Endothelial cell (in vitro differentiated cells): ENCODE measurements at regions not wholly inside any gene's neighbourhood (a gene's known extent, or its start where the extent isn't known, plus 50 kb on each side); places are given as distances from the start of the nearest gene placed in this dataset.

Source experiments
- DNase-seq: peaks from one replicate; pipeline ENCODE4 v3.0.0; 2021; ENCODE audit warnings: low spot score
- H3K27ac Mint-ChIP-seq: one replicate; pipeline ENCODE4 v1.8.0; 2021; ENCODE audit warnings: mixed read lengths, inconsistent platforms; ENCODE audit not compliant: unreplicated experiment
- H3K27me3 Mint-ChIP-seq: one replicate; pipeline ENCODE4 v1.8.0; 2021; ENCODE audit warnings: mild to moderate bottlenecking, moderate library complexity, mixed read lengths, inconsistent platforms; ENCODE audit not compliant: unreplicated experiment
- H3K36me3 Mint-ChIP-seq: one replicate; pipeline ENCODE4 v1.8.0; 2021; ENCODE audit warnings: mild to moderate bottlenecking, low read depth, mixed read lengths, inconsistent platforms; ENCODE audit not compliant: unreplicated experiment
- H3K4me1 Mint-ChIP-seq: one replicate; pipeline ENCODE4 v1.8.0; 2021; ENCODE audit warnings: mild to moderate bottlenecking, mixed read lengths, inconsistent platforms; ENCODE audit not compliant: unreplicated experiment
- H3K4me3 Mint-ChIP-seq: one replicate; pipeline ENCODE4 v1.8.0; 2021; ENCODE audit warnings: mild to moderate bottlenecking, mixed read lengths, inconsistent platforms; ENCODE audit not compliant: unreplicated experiment
- H3K9me3 Mint-ChIP-seq: one replicate; pipeline ENCODE4 v1.8.0; 2021; ENCODE audit warnings: mixed read lengths, inconsistent platforms; ENCODE audit not compliant: unreplicated experiment
- CTCF ChIP-seq: fragments of 200-600 bp; sonication (generic); IDR thresholded peaks from one replicate; pipeline ENCODE4 v1.5.0; 2021; ENCODE audit warnings: antibody characterized with exemption; ENCODE audit not compliant: unreplicated experiment

- no peak overlapping the region for H3K4me3 Mint-ChIP-seq
- no peaks in the 10 kb centered on the region for H3K36me3 Mint-ChIP-seq
- no peak for DNase-seq
- H3K4me1 Mint-ChIP-seq: no peaks in the 10 kb centered on the region
- H3K9me3 Mint-ChIP-seq: no peaks in the 10 kb centered on the region
- no peak for TF ChIP-seq CTCF
- H3K27ac Mint-ChIP-seq: no peak overlapping the region
- no peaks in the 10 kb centered on the region for H3K27me3 Mint-ChIP-seq
Measured at GRCh38 chr6:91464718-91465117, 877.8 kb upstream of the MAP3K7 start.

- TF ChIP-seq CTCF: no peak
- H3K4me3 Mint-ChIP-seq: no peak overlapping the region
- no peak for DNase-seq
- no peaks in the 10 kb centered on the region for H3K27me3 Mint-ChIP-seq
- no peak overlapping the region for H3K27ac Mint-ChIP-seq
- H3K36me3 Mint-ChIP-seq: no peaks in the 10 kb centered on the region
- H3K4me1 Mint-ChIP-seq: no peaks in the 10 kb centered on the region
- H3K9me3 Mint-ChIP-seq: no peaks in the 10 kb centered on the region
Measured at GRCh38 chr6:91464201-91464600, 877.3 kb upstream of the MAP3K7 start.

GRCh38 chr6:91462241-91462640 lies 875.4 kb upstream of the MAP3K7 start:
- Mint-ChIP-seq H3K27ac (no peak overlapping the region), H3K4me1 (no peaks in the 10 kb centered on the region), H3K4me3 (no peak overlapping the region), H3K9me3 (no peaks in the 10 kb centered on the region), H3K27me3 (no peaks in the 10 kb centered on the region), H3K36me3 (no peaks in the 10 kb centered on the region)
- DNase-seq: no peak
- no peak for TF ChIP-seq CTCF

- no peak overlapping the region for H3K27ac Mint-ChIP-seq
- no peak overlapping the region for H3K4me3 Mint-ChIP-seq
- H3K9me3 Mint-ChIP-seq: no peaks in the 10 kb centered on the region
- H3K4me1 Mint-ChIP-seq: no peaks in the 10 kb centered on the region
- no peak for DNase-seq
- no peak for TF ChIP-seq CTCF
- H3K36me3 Mint-ChIP-seq: no peaks in the 10 kb centered on the region
- H3K27me3 Mint-ChIP-seq: no peaks in the 10 kb centered on the region
Measured at GRCh38 chr6:91453224-91453878, 866.5 kb upstream of the MAP3K7 start.

- no peaks in the 10 kb centered on the region for H3K4me1 Mint-ChIP-seq
Measured at GRCh38 chr6:91449539-91449938, 862.7 kb upstream of the MAP3K7 start.

More at GRCh38 chr6:91449539-91449938, 862.7 kb upstream of the MAP3K7 start:
- Mint-ChIP-seq H3K36me3 (no peaks in the 10 kb centered on the region), H3K4me3 (no peak overlapping the region), H3K27me3 (no peaks in the 10 kb centered on the region), H3K9me3 (no peaks in the 10 kb centered on the region), H3K27ac (no peak overlapping the region)
- no peak for DNase-seq
- TF ChIP-seq CTCF: no peak
